LNCaP clone FGC (cell line): ENCODE measurements at regions not wholly inside any gene's neighbourhood (a gene's known extent, or its start where the extent isn't known, plus 50 kb on each side); places are given as distances from the start of the nearest gene placed in this dataset.
A peak's percentile ranks its signal among the peaks of the same experiment; 100 is the strongest.

ENCODE experiments used
- DNase-seq: peaks from one replicate; pipeline ENCODE4 v3.0.0-alpha.2; 2011; ENCODE audit warnings: low read depth
- H3K4me3 ChIP-seq: 2 replicates; pipeline ENCODE4 v1.5.1; 2011; ENCODE audit warnings: mild to moderate bottlenecking, low read depth, low read length, control low read depth
- TF ChIP-seq, protein P1 (sequence below): IDR thresholded peaks from 2 replicates; pipeline ENCODE4 v1.5.1; 2012; ENCODE audit warnings: mild to moderate bottlenecking; ENCODE audit not compliant: control insufficient read depth, insufficient read depth; ENCODE audit errors: extremely low read depth

DNA sequence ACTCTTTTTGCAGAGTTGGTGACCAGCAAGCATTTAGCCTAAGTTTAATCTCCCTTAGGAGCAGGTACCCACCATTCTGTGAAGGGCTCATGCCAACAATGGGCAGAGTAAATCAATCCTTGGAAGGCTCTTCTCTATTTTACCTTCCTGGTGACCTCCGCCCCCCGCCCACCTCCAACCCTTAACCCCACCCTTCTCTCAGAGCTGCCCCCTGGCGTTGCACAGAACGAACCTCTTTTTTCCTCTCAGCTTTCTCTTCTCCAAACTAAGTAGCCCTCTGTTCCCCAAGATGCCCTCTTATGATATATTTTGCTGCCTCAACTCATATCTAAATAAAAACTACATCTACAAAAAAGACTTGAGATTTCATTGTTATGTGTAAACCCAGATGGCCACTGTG, 186.8 kb downstream of the SEC16B start:
- no peak for DNase-seq
- H3K4me3 ChIP-seq: no peak overlapping the region
- TF ChIP-seq, protein P1, sequence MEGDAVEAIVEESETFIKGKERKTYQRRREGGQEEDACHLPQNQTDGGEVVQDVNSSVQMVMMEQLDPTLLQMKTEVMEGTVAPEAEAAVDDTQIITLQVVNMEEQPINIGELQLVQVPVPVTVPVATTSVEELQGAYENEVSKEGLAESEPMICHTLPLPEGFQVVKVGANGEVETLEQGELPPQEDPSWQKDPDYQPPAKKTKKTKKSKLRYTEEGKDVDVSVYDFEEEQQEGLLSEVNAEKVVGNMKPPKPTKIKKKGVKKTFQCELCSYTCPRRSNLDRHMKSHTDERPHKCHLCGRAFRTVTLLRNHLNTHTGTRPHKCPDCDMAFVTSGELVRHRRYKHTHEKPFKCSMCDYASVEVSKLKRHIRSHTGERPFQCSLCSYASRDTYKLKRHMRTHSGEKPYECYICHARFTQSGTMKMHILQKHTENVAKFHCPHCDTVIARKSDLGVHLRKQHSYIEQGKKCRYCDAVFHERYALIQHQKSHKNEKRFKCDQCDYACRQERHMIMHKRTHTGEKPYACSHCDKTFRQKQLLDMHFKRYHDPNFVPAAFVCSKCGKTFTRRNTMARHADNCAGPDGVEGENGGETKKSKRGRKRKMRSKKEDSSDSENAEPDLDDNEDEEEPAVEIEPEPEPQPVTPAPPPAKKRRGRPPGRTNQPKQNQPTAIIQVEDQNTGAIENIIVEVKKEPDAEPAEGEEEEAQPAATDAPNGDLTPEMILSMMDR: 0 out of 2 replicates have a peak, but pooled peaks have one; percentile 17

DNA sequence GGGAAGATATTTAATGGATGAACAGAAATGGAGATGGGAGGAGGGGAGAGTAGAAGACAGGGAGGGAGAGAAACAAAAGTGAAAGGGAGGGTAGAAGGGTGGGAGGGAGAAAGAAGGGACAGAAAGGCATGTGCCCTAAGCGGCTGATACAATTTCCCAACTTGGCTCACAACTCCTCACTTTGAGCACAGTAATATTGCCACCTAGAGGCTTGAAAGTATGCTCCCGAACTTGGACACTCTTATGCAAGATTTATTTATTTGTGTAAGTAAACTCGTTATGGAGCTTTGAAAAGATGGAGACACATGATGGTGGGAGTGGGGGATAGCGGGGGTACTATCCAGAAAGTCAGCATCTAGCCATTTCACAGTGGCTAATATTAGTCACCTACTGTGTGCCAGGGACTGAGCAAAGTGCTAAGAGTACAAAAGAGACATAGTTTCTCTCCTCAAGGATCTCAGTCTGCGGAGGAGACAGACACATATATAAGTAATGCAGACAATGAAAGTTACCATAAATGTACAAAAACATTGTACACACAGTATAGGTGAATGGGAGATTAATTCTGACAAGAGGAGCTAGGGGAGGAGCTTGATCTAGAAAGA, 189.7 kb downstream of the SEC16B start:
- peak; percentile 63 for DNase-seq
- TF ChIP-seq, protein P1: peak; percentile 80
- H3K4me3 ChIP-seq: no peak overlapping the region

DNA sequence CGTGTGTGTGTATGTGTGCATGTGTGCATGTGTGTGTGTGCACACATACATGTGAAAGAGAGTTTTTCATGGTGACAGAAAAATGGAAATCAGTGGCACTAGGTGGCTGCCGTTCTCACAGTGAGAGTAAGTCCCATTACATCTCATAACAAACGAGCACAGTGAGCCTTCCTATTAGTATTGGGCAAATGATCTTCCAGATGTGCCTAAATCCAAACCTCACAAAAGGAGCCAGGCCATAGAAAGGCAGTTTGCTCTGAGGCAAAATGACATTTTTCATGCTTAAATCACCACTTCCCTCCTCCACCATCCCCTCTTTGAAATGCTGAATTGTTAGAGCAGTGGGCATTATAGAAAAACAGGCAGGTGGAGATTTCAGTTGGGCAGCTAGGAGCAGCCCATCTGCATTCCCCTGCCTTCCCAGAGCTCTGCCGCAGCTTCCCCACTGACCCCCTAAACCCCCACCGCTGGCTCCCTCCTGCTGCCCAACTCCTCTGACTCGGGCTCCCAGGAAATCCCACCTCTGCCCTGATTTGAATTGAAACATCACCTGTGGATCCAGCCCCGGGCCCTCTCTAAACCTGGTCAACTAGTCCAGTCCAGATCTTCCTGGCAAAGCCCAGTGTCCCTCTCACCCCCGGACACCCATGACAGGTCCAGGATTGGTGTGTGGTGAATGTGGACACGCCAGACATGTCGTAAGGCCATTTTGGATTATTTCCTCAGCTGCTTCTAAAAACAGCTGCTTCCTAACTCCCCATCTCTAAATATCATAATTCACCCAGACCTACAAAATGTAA, 190.5 kb downstream of the SEC16B start:
- no peak for DNase-seq
- no peak overlapping the region for H3K4me3 ChIP-seq
- TF ChIP-seq, protein P1: no peak

DNA sequence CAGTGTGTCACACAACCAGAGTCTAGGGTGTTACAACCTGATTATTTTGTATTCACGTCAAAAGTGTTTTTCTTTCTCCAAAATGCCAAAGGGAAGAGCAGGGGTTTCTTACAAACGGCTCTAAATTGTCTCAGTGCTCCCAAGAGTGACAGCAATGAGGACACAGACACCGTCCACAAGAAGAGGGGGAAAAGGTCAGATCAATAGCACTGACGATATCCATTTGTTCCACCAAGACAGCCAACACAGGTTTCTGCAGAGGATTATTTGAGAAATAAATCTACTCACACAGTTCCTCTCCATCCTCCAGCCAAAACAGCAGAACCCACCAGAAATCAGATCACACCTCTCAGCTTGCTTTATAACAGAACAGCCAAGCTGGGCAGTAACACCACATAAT, 193.9 kb downstream of the SEC16B start:
- DNase-seq: no peak
- no peak overlapping the region for H3K4me3 ChIP-seq
- TF ChIP-seq, protein P1: no peak

DNA sequence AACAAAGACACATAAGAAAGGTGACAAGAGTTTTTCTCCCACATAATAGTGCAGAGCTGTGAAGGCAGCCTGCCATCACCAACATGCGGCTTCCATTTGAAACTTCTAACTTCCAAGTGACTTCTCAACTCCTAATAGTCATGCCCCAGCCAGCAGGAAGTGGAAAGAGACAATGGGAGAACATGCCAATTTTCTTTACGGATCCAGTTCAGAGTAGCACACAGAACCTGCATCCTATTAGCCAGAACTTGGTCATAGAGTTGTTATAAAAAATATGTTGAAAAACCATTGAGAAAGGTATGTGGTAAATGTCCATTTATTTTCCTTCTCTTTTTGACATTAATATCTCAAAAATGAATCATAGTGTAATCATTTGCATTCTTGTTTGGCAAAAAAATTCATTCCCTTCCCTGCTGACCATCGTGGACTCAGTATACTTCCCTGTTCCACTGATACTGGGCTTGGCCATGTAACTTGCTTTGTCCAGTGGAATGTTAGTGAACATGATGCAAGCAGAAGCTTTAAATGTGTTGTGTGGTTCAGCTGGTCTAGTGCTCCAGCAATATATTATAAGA, 197.4 kb downstream of the SEC16B start:
- H3K4me3 ChIP-seq: no peak overlapping the region
- TF ChIP-seq, protein P1: no peak
- DNase-seq: no peak

DNA sequence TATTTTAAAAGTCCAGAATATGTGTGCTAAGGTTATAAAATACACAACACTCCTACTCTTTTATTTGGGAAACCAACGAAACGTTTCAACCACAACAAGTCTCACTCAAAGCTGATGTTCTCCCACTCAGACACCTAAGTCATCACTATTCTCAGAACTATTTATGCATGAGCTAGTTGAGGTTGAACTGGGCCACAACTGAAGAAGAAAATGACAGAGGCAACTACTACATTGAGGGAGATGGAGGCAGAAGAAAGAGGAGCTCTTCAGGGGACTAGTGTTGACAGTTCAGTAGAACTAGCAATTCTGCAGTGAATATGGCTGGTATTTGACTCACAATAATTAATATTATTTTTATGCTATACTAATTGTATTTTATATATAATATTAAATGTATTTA, 198.2 kb downstream of the SEC16B start:
- DNase-seq: no peak
- TF ChIP-seq, protein P1: no peak

DNA sequence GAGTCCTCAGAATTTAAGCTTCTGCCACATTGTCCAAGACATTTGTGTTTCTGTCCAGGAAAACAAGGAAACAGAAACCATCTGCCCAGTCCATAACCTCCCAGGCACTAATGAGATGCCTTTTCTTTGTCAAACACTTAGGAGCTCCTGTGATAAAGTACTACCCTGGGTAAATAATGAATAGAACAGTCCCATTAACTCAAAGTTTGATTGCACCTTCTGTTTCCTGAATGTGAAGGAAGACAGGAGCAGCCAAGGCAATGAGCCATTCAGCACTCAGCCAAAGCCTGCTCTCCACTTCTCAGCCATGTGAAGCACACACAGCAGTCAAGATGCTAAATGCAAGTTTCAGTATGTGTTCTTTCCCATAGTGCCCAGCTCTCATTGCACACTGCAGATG, 199.8 kb downstream of the SEC16B start:
- no peak for DNase-seq
- TF ChIP-seq, protein P1: no peak
- H3K4me3 ChIP-seq: no peak overlapping the region

More for the DNA sequence above, 198.2 kb downstream of the SEC16B start:
- no peak overlapping the region for H3K4me3 ChIP-seq
